ENCODE measurements at regions not wholly inside any gene's neighbourhood (a gene's known extent, or its start where the extent isn't known, plus 50 kb on each side); places are given as distances from the start of the nearest gene placed in this dataset.

- no peak overlapping the region for H3K4me2 ChIP-seq (ENCODE audit: low read length)
- no peak overlapping the region for H3K27ac ChIP-seq (ENCODE audit: low read depth, low read length)
- DNase-seq (ENCODE audit: low read depth) (no peak), FAIRE-seq (no peak)
- no peak for TF ChIP-seq EZH2 (IDR thresholded peaks at IDR 0.05; ENCODE audit: insufficient read depth, low read length)
- TF ChIP-seq, protein P1, sequence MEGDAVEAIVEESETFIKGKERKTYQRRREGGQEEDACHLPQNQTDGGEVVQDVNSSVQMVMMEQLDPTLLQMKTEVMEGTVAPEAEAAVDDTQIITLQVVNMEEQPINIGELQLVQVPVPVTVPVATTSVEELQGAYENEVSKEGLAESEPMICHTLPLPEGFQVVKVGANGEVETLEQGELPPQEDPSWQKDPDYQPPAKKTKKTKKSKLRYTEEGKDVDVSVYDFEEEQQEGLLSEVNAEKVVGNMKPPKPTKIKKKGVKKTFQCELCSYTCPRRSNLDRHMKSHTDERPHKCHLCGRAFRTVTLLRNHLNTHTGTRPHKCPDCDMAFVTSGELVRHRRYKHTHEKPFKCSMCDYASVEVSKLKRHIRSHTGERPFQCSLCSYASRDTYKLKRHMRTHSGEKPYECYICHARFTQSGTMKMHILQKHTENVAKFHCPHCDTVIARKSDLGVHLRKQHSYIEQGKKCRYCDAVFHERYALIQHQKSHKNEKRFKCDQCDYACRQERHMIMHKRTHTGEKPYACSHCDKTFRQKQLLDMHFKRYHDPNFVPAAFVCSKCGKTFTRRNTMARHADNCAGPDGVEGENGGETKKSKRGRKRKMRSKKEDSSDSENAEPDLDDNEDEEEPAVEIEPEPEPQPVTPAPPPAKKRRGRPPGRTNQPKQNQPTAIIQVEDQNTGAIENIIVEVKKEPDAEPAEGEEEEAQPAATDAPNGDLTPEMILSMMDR (IDR thresholded peaks at IDR 0.05; ENCODE audit: insufficient read depth, low read depth, low read length), result no peak
- Mint-ChIP-seq H3K27ac (ENCODE audit: unreplicated experiment) (no peak overlapping the region), H3K36me3 (ENCODE audit: low read depth, unreplicated experiment) (no peaks in the 10 kb centered on the region), H3K4me3 (ENCODE audit: unreplicated experiment) (no peak overlapping the region), H3K27me3 (ENCODE audit: low read depth, unreplicated experiment) (peaks cover 2% of the 10 kb centered on the region), H3K4me1 (ENCODE audit: low read depth, unreplicated experiment) (peaks cover 8% of the 10 kb centered on the region), H3K9me3 (ENCODE audit: unreplicated experiment) (peaks cover 3% of the 10 kb centered on the region)
- H2AFZ ChIP-seq (ENCODE audit: low read depth, low read length), result no peak overlapping the region
- no peaks in the 10 kb centered on the region for H3K79me2 ChIP-seq (ENCODE audit: insufficient read depth, low read length)
- no peaks in the 10 kb centered on the region for H3K27me3 ChIP-seq (ENCODE audit: insufficient read depth, low read length)
- H3K4me1 ChIP-seq (ENCODE audit: insufficient read depth, low read length), result no peaks in the 10 kb centered on the region
- no peak overlapping the region for H3K9ac ChIP-seq (ENCODE audit: low read length)
- no peaks in the 10 kb centered on the region for H3K36me3 ChIP-seq (ENCODE audit: insufficient read depth, low read length)
- H3K9me3 ChIP-seq (ENCODE audit: insufficient read depth, low read depth, low read length), result peaks cover 7% of the 10 kb centered on the region
- no peaks in the 10 kb centered on the region for H4K20me1 ChIP-seq (ENCODE audit: insufficient read depth, low read length)
- H3K4me3 ChIP-seq (ENCODE audit: insufficient read depth, low read depth, low read length), result no peak overlapping the region
Observed at GRCh38 chr5:4361753-4362152, 766.1 kb downstream of the IRX1 start.

GRCh38 chr5:4362411-4362810 lies 766.8 kb downstream of the IRX1 start:
- H3K4me3 ChIP-seq (ENCODE audit: insufficient read depth, low read depth, low read length), result no peak overlapping the region
- TF ChIP-seq, protein P1 (IDR thresholded peaks at IDR 0.05; ENCODE audit: insufficient read depth, low read depth, low read length), result no peak
- no peaks in the 10 kb centered on the region for H3K27me3 ChIP-seq (ENCODE audit: insufficient read depth, low read length)
- Mint-ChIP-seq H3K4me3 (ENCODE audit: unreplicated experiment) (no peak overlapping the region), H3K9me3 (ENCODE audit: unreplicated experiment) (peaks cover 3% of the 10 kb centered on the region), H3K4me1 (ENCODE audit: low read depth, unreplicated experiment) (peaks cover 8% of the 10 kb centered on the region), H3K36me3 (ENCODE audit: low read depth, unreplicated experiment) (no peaks in the 10 kb centered on the region), H3K27ac (ENCODE audit: unreplicated experiment) (no peak overlapping the region), H3K27me3 (ENCODE audit: low read depth, unreplicated experiment) (peaks cover 2% of the 10 kb centered on the region)
- H3K79me2 ChIP-seq (ENCODE audit: insufficient read depth, low read length), result no peaks in the 10 kb centered on the region
- H3K9me3 ChIP-seq (ENCODE audit: insufficient read depth, low read depth, low read length), result peaks cover 6% of the 10 kb centered on the region
- no peaks in the 10 kb centered on the region for H3K4me1 ChIP-seq (ENCODE audit: insufficient read depth, low read length)
- H3K9ac ChIP-seq (ENCODE audit: low read length), result no peak overlapping the region
- no peak overlapping the region for H3K27ac ChIP-seq (ENCODE audit: low read depth, low read length)
- no peak overlapping the region for H3K4me2 ChIP-seq (ENCODE audit: low read length)
- no peaks in the 10 kb centered on the region for H4K20me1 ChIP-seq (ENCODE audit: insufficient read depth, low read length)
- no peak for DNase-seq (ENCODE audit: low read depth)
- no peak for FAIRE-seq
- no peaks in the 10 kb centered on the region for H3K36me3 ChIP-seq (ENCODE audit: insufficient read depth, low read length)
- no peak overlapping the region for H2AFZ ChIP-seq (ENCODE audit: low read depth, low read length)

GRCh38 chr5:4363045-4363444 lies 767.4 kb downstream of the IRX1 start:
- H3K4me2 ChIP-seq (ENCODE audit: low read length), result no peak overlapping the region
- H4K20me1 ChIP-seq (ENCODE audit: insufficient read depth, low read length), result no peaks in the 10 kb centered on the region
- FAIRE-seq, result no peak
- no peak overlapping the region for H3K9ac ChIP-seq (ENCODE audit: low read length)
- no peak overlapping the region for H3K4me3 Mint-ChIP-seq (ENCODE audit: unreplicated experiment)
- H3K4me1 Mint-ChIP-seq (ENCODE audit: low read depth, unreplicated experiment), result peaks cover 8% of the 10 kb centered on the region
- no peaks in the 10 kb centered on the region for H3K4me1 ChIP-seq (ENCODE audit: insufficient read depth, low read length)
- TF ChIP-seq, protein P1 (IDR thresholded peaks at IDR 0.05; ENCODE audit: insufficient read depth, low read depth, low read length), result no peak
- TF ChIP-seq EZH2 (IDR thresholded peaks at IDR 0.05; ENCODE audit: insufficient read depth, low read length), result no peak
- H3K36me3 Mint-ChIP-seq (ENCODE audit: low read depth, unreplicated experiment), result no peaks in the 10 kb centered on the region
- H2AFZ ChIP-seq (ENCODE audit: low read depth, low read length), result no peak overlapping the region
- no peak overlapping the region for H3K27ac Mint-ChIP-seq (ENCODE audit: unreplicated experiment)
- H3K79me2 ChIP-seq (ENCODE audit: insufficient read depth, low read length), result no peaks in the 10 kb centered on the region
- no peaks in the 10 kb centered on the region for H3K9me3 ChIP-seq (ENCODE audit: insufficient read depth, low read depth, low read length)
- no peaks in the 10 kb centered on the region for H3K27me3 ChIP-seq (ENCODE audit: insufficient read depth, low read length)
- H3K27ac ChIP-seq (ENCODE audit: low read depth, low read length), result no peak overlapping the region
- no peak overlapping the region for H3K4me3 ChIP-seq (ENCODE audit: insufficient read depth, low read depth, low read length)
- no peak for DNase-seq (ENCODE audit: low read depth)
- no peaks in the 10 kb centered on the region for H3K36me3 ChIP-seq (ENCODE audit: insufficient read depth, low read length)
- H3K9me3 Mint-ChIP-seq (ENCODE audit: unreplicated experiment), result peaks cover 3% of the 10 kb centered on the region
- peaks cover 2% of the 10 kb centered on the region for H3K27me3 Mint-ChIP-seq (ENCODE audit: low read depth, unreplicated experiment)
